ENCODE measurements at regions not wholly inside any gene's neighbourhood (a gene's known extent, or its start where the extent isn't known, plus 50 kb on each side); places are given as distances from the start of the nearest gene placed in this dataset.

DNA sequence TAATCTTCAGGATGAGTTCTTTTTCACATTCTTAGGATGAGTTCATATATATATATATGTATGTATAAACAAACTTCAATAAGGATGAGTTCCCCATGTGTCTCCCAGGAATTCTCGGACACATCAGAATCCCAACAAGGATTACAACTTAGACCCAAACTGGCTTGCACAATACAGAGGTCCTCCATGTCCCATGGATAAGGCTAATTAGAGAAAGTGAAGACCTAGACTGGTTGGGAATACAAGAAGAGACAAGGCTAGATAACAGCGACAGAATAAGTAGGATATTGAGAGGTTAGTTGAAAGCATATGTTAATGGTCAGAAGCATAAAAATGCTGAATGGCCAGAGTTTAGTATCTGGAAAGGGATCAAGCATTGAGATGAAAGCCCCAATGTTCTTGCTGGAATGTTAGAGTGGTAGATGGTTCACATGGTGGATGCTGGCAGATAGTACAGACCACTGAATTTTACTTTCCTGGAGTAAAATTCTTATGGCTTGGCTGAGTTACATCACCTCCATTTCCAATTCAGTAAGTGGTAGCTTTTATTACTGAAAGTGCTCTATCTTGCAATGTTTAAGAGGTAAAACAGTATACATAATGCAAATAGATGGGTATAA, 154.9 kb upstream of the EPHA4 start:
- H3K4me3 ChIP-seq (ENCODE audit: extremely low read depth in 1 of 4, insufficient read depth in 2 of 4, low read depth in 3 of 4, low read length in 4 of 4), result no peak overlapping the region
- H2BK12ac ChIP-seq (ENCODE audit: low read depth, low read length), result no peak overlapping the region
- H2BK20ac ChIP-seq (ENCODE audit: low read length), result no peak overlapping the region
- H2BK120ac ChIP-seq (replicated peaks; ENCODE audit: low read depth, low read length), result no peak overlapping the region
- H2BK15ac ChIP-seq (ENCODE audit: low read length), result no peak overlapping the region
- H3K14ac ChIP-seq (ENCODE audit: insufficient read length), result no peak overlapping the region
- no peak overlapping the region for H3K23ac ChIP-seq (ENCODE audit: insufficient read length)
- no peaks in the 10 kb centered on the region for H3K79me1 ChIP-seq (ENCODE audit: low read depth, low read length)
- H3K27ac ChIP-seq (ENCODE audit: low read depth, low read length), result no peak overlapping the region
- H4K5ac ChIP-seq (ENCODE audit: insufficient read length, low read depth, low read length), result no peak overlapping the region
- H3K9me3 ChIP-seq (ENCODE audit: insufficient read depth in 2 of 2, low read depth in 1 of 2, low read length in 1 of 2), result peaks cover 8 to 18% of the 10 kb centered on the region in 2 experiments; a peak in 3 of 4 replicates
- CTCF ChIA-PET (ENCODE audit: partially characterized antibody), result no interaction called here
- no peak overlapping the region for H3K4ac ChIP-seq (replicated peaks; ENCODE audit: insufficient read length, low read depth, low read length)
- DNase-seq (ENCODE audit: low read depth in 1 of 2, low spot score in 2 of 2) (no peak), FAIRE-seq (no peak)
- H3K4me1 ChIP-seq (replicated peaks in 1 of 4; ENCODE audit: control insufficient read depth in 3 of 4, insufficient read depth in 4 of 4, low read length in 3 of 4), result no peaks in the 10 kb centered on the region
- H4K8ac ChIP-seq (ENCODE audit: extremely low read depth, insufficient read depth, low read length), result no peak overlapping the region
- no peaks in the 10 kb centered on the region for H3K27me3 ChIP-seq (replicated peaks in 1 of 4; ENCODE audit: control insufficient read depth in 3 of 4, extremely low read depth in 1 of 4, insufficient read depth in 3 of 4, low read length in 3 of 4)
- H2AFZ ChIP-seq (ENCODE audit: low read length), result no peak overlapping the region
- POLR2A ChIA-PET (ENCODE audit: partially characterized antibody), result no interaction called here
- H3K18ac ChIP-seq (ENCODE audit: extremely low read depth, low read length), result no peak overlapping the region
- H2BK5ac ChIP-seq (ENCODE audit: low read depth, low read length), result no peak overlapping the region
- H3K56ac ChIP-seq (replicated peaks; ENCODE audit: insufficient read length, low read depth, low read length), result no peak overlapping the region
- H2AK5ac ChIP-seq (ENCODE audit: low read depth, low read length), result no peak overlapping the region
- no peaks in the 10 kb centered on the region; the same call in 1 of the 2 replicates for H3K23me2 ChIP-seq (ENCODE audit: low read depth, low read length)
- no peak overlapping the region for H4K91ac ChIP-seq (replicated peaks; ENCODE audit: insufficient read length, low read length)
- no peaks in the 10 kb centered on the region for H3K79me2 ChIP-seq (ENCODE audit: control insufficient read depth in 1 of 2, insufficient read depth in 2 of 2, low read length in 2 of 2)
- H3K4me2 ChIP-seq (ENCODE audit: insufficient read depth in 1 of 2, low read depth in 2 of 2, low read length in 2 of 2), result no peak overlapping the region
- H3K9ac ChIP-seq (replicated peaks in 1 of 4; ENCODE audit: extremely low read depth in 1 of 4, low read depth in 3 of 4, low read length in 3 of 4), result no peak overlapping the region
- WGBS, 2 experiments (ENCODE audit: extremely low coverage in 1 of 2, insufficient coverage in 1 of 2, insufficient read length in 1 of 2, insufficient replicate concordance in 2 of 2, low coverage in 1 of 2, low lambda C conversion rate in 2 of 2, missing lambda C conversion rate in 1 of 2), result 96% methylated on average over 2 of the region's 2 CpGs; no CpG with 5 or more reads in 1 of the 2 experiments
- no peaks in the 10 kb centered on the region for H4K20me1 ChIP-seq (replicated peaks in 1 of 2; ENCODE audit: control insufficient read depth in 1 of 2, insufficient read depth in 2 of 2, low read length in 2 of 2)
- no peaks in the 10 kb centered on the region for H3K36me3 ChIP-seq (ENCODE audit: control insufficient read depth in 2 of 4, insufficient read depth in 4 of 4, low read length in 3 of 4)
- no peak for TF ChIP-seq HDAC2 (IDR thresholded peaks at IDR 0.05; ENCODE audit: borderline replicate concordance in 1 of 2, low read depth in 2 of 2, low read length in 2 of 2)

Data from H1 (cell line).